ENCODE measurements at regions not wholly inside any gene's neighbourhood (a gene's known extent, or its start where the extent isn't known, plus 50 kb on each side); places are given as distances from the start of the nearest gene placed in this dataset.
A peak's percentile ranks its signal among the peaks of the same experiment; 100 is the strongest.
"Not testable (repeated sequence)": the region's sequence is repeated elsewhere in the genome, so short reads cannot be mapped to it uniquely, and the experiment has no call there.

DNA sequence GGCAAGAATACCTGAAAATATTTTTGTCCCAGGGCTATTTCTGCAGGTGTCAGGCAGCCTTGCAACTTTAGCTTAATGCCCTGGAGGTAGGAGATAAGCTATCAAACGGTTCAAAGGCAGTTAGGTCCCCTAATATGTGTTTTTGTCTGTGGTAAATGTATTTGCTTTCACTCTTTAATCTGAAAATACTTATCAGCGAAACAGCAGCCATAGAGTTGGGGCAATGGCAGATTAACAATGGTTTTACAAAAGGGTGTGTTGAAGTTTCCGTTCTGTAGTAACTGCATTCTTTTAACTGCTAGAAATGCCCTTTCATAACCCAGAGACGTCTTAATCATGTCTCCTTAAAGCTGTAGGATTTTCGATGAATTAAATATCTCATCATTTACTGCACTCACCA lies 265.0 kb upstream of the TRIB2 start:
- no peak for DNase-seq (ENCODE audit: low read depth in 3 of 3)

DNA sequence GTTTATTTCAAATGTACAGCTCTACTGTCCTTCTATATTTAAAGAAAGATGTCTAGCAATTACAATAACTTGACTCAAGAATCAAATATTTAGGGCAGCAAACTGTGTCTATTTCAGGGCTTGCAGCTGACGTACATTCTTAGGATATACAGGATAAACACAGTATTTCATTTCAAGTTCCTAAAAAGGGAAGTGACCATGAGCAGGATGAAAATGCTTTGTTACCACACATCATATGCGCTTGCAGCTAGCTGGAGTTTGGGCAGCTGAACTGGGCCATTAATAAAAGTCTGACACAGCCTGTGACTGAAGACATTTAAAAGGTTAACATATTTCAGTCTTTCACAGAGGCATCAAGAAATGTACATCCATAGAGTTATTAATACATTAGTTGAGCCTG lies 264.6 kb upstream of the TRIB2 start:
- no peak for DNase-seq (ENCODE audit: low read depth in 3 of 3)

DNA sequence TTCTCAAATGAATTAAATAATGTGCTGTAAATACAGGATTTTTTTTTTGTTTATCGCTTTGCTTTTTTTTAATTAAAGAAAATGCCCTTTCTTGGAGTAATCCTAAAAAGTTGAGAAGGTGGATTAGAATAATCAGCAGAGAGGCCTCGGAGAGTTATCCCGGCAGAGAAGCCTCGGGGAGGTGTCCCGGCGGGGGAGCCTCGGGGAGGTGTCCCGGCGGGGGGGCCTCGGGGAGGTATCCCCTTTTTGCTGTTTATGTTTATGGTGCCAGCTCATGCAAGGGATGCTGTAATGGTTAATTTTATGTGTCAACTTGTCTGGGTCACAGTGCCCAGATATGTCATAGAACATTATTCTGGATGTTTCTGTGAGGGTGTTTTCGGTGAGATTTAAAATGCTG lies 263.0 kb upstream of the TRIB2 start:
- no peak for DNase-seq (ENCODE audit: low read depth in 3 of 3)

DNA sequence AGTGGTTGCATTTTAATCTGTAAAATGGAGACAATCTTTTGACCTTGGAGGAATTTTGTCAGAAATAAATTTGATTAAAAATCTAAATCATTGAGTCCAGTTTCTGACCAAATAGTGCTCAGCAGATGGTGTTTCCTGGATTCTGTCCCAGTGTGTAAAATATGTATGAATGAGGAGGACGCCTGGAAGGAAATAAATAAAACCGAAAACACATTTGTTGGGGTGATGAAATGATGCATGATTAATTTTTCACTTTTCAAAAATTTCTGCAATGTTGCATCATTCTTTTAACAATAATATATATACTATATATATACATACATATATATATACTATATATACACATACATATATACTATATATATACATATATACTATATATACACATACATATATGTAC lies 261.1 kb upstream of the TRIB2 start:
- DNase-seq (ENCODE audit: low read depth in 3 of 3): no peak

DNA sequence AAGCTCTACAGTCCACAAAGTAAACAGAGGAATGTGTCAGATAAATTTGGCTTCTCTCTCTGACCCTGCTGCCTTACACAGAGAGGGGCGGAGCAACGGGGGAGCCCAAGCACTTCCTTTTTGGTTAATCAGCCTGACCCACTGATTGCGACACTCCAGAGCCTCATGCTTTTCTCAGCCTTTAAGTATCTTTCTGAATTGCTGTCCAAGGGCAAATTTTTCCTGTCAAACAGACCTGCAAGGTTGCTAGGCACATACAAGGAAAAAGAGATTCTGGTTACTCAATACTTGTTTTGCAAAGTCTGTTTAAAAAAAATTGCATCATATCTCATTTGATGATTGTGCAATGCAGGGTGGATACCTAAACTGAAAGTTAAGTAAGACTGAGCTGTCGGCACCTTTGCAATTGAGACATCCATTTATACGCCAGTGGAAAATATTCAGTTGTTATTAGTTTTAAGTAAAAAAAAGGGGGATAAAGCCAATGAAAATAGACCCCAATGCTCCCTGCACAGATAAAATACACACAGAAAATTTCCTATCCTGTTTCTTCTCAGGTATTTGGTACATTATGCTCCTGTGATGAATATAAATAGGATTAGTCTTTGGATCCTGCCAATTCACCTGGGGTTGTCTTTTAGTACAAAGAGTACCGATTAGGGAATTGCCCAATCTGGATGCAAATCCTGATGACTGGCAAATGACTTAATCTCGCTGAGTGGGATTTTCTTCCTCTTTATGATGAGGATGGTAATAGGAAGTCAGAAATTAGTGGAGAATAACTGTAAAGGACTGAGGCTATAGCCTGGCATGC lies 260.2 kb upstream of the TRIB2 start:
- peak; percentile 11 to 61 (median 47) for DNase-seq (ENCODE audit: low read depth in 3 of 3)

DNA sequence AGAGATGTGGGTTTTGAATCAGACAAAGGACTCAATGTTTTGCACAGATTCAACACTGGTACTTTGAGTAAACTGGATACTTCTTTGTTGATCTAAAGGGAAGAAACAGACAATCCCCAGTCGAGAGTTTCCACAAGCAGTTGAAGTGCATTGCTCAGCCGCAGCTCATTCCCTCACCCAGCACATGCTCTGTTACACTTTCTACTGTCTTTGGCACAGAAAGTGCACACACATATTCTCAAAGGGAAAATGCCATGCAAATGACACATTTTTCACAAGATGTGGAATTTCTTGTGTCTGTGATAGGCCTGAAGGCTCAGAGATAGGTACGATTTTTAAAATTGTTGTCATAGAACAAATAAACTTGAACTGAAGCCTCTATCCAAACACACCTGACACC lies 258.9 kb upstream of the TRIB2 start:
- DNase-seq (ENCODE audit: low read depth in 3 of 3): no peak

DNA sequence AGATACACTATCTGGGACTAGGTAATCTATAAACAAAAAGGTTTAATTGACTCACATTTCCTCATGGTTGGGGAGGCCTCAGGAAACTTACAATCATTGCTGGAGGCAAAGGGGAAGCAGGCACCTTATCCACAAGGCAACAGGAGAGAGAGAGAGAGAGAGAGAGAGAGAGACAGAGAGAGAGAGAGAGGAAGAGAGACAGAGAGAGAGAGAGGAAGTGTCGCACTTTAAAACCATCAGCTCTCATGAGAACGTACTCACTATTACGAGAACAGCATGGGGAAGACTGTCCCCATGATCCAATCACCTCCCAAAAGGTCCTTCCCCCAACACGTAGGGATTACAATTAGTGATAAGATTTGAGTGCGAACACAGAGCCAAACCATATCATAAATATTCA lies 253.5 kb upstream of the TRIB2 start:
- no peak for DNase-seq (ENCODE audit: low read depth in 3 of 3)

DNA sequence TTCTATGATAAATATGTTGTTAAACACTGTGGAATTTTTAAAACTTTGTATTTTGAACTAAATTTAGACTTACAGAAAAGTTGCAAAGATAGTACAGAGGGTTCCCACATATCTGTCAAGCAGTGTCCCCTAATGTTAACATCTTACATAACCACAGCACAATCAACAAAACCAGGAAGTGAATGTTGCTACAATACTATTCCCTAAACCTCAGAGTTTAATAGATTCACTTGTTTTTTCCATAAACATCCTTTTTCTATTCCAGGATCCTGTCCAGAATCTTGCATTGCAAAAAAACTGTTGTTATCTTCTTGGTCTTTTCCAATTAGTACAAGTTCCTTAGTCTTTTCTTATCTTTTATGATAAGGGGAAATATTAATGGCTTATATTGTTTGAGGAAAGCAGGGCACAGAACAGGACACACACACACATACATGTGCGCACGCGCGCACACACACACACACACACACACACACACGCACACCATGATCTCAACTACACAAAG lies 251.1 kb upstream of the TRIB2 start:
- no peak for DNase-seq (ENCODE audit: low read depth in 3 of 3)

DNA sequence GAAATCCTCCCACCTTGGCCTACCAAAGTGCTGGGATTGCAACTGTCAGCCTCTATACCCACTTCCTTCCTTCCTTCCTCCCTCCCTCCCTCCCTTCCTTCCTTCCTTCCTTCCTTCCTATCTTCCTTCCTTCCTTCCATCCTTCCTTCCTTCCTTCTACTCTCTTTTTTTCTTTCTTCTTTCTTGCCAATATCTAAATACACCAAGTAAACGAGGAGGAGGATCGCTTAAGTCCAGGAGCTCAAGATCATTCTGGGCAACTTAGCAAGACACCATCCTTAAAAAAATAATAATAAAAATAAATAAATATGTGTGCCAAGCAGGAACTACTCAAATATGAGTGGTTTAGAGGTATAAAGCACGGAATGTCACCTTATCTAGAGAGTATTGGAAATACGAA lies 249.4 kb upstream of the TRIB2 start:
- DNase-seq (ENCODE audit: low read depth in 3 of 3): no peak

DNA sequence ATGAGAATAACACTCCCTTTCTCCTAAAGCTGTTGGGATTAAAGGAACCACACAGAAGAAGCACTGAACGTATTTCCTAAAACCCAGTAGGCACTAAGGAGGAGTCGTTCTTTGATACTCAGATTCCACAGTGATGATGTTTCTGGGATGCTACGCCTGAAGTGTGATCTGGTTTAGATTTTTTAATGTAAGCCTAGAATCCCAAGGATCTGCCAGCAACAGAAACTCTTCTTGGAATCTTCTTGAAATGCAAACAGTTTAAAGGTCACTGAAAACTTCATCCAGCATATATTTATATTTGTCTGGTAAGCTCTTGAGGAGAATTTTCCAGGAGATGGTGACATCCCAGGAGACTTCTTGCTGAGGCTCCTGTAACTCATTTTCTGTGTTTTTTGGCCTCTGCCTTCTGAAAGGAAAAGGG lies 247.6 kb upstream of the TRIB2 start:
- DNase-seq (ENCODE audit: low read depth in 3 of 3): no peak

DNA sequence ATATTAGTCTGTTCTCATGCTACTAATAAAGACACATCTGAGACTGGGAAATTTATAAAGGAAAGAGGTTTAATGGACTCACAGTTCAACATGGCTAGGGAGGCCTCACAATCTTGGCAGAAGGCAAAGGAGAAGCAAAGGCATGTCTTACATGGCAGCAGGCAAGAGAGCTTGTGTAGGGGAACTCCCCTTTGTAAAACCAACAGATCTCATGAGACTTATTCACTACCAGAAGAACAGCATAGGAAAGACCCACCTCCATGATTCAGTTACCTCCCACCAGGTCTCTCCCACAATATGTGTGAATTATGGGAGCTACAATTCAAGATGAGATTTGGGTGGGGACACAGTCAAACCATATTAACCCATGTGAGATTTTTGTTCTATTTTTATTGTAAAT lies 244.5 kb upstream of the TRIB2 start:
- not testable (repeated sequence) for DNase-seq (ENCODE audit: low read depth in 3 of 3)

DNA sequence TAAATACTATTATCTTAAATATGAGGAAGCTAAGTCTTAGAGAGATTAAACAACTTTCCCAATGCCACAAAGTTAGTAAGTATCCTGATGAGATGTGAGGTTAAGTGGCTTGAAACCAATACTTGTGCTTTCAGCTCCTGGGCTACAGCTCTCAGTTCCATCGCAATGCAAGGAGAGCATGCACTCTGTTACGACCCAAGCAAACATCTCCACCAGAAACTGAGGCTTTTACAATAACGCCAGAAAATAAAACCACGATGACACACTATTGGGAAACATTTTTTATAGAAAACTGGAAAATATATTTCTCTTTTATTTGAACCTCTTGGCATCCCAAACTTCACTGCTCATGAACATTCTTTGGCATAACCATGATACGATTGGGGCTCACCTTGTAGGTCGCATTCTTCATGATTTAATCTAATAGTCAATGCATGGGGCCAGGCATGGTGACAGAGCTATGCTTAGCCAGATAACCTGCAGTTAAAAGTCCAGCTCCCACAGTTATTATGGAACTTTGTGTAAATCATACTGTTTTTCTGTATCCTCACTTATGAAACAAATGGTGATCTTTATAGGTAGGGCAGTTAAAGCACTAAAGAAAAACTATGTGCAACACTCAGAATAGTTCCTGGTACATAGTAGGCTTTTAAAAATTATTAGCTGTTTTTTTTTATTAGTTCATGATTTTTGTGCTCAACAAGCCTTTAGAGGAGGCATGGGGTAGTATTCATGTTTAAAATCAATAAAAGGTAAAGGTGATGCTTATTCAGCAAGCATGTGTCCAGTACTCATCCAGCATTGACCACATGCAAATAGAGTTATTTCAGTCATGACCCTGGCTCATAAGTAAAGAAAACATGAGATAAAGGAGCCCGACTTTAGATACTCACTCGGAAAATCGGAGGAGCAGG lies 238.3 kb upstream of the TRIB2 start:
- no peak for DNase-seq (ENCODE audit: low read depth in 3 of 3)

DNA sequence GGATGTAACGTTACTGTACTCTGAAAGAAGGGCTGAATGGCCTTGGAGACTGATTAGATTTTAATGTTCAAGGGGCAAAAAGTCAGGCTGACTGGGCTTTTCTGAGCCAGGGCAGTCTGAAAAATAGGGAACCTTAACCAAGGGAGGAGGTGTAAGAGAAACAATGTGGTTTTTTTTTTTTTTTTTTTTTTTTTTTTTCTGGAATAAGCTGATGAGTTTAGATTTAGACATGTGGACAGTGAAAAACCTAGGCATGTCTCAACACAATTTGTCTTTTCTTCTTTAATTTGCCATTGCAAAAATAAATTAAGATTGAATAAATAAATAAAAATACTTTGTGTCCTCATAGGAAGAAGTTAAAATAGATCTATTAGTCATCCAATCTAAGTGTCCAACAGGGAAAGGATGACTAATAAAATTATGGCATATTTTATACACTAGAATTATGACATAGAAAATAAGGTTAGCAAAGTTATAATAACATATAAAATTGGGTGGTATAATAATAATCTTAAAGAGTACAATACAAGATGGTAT lies 237.6 kb upstream of the TRIB2 start:
- DNase-seq (ENCODE audit: low read depth in 3 of 3): no peak

DNA sequence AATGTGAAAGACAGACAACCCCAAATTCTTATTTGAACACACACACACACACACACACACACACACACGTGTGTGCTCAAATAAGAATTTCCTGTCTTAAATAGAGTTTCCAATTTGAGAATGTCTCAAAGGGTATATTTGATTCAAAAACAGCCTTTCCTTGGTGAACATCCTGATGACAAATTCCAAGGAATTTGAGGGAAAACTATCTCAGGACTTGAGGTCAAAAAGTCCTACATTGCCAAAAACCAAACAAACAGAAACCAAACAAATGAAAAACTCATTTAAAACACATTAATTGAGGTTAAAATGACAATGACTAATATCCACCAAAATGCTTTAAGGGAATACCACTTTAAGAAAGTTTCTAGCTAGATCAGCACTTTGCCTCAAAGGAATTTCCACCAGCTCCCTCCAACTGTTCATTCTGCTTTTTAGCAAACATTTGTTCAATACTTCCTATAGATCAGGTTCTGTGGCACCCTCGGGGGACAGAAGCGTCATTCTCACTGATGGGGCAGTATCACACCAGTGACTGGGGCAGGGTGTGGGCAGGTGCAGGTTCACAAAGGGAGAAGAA lies 232.1 kb upstream of the TRIB2 start:
- DNase-seq (ENCODE audit: low read depth in 3 of 3): no peak

DNA sequence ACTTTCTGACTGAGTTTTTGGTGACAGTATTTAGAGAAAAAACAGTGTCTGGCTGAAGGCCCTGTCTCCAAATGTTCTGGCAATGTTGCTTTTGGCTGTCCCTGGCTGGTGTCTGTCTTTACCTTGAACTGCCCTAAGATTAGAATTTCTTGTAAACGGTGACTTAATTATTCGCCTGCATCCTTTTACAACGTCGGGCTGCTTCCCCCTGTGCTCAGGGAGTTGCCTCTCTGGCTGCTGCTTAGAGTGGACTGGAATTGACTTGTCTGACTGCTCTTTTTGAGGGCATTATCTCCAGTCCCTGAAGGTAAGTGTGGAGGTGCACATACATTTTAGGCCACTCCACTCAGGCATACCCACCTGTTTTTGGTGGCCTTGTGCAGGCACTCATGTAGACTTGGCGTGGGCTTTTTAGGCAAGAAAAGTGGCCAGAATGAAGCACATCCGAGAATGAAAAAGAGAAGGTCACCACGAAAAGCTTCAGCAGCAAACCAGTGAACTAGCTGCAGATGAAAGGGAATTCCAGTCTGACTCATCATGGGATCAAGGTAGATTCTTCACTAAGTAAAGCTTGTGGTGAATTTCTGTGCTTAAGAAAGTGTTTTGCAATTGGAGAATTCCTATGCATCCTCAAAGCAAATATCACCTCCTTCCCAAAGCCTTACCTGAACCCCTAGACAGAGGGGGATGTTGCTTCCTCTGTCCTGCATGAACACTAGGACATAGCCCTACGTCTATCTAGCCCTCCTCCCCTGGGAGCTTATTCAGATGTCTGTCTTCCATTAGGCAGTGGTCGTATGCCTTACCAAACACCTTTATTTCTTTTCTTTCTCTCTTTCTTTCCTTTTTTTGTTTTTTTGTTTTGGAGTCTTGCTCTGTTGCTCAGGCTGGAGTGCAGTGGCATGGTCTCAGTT lies 230.3 kb upstream of the TRIB2 start:
- no peak for DNase-seq (ENCODE audit: low read depth in 3 of 3)

DNA sequence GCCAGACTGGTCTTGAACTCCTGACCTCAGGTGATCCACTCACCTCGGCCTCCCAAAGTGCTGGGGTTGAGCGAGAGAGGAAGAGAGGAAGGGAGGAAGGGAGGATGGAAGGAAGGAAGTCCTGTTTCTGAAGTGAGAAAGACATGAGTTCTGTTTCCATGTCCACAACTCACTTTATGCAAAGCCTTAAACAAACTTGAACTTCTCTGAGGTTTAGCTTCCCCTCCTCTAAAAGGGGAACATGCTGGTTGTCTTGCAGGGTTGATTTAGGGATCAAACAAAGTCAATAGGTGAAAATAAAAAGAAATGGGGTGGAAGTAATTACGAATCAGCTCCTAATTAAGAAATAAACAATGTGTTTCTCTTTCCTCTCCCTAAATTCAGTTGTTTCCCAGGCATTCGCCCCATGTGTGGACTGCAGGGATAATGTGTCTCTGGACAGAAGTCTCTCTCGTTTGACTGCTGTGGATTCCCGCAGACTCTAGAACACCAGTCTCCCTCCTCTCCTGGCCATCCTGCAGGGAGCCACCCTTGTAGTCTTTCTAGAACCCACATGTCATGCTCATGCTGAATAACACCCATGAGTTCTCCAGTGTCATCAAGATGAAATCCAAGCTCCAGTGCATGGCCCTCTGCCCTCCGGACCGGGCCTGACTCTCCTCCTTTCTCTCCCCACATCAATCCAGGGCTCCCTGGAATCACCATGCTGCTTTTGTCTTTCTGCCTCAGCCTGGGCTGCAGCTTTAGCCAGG lies 229.3 kb upstream of the TRIB2 start:
- no peak for DNase-seq (ENCODE audit: low read depth in 3 of 3)

DNA sequence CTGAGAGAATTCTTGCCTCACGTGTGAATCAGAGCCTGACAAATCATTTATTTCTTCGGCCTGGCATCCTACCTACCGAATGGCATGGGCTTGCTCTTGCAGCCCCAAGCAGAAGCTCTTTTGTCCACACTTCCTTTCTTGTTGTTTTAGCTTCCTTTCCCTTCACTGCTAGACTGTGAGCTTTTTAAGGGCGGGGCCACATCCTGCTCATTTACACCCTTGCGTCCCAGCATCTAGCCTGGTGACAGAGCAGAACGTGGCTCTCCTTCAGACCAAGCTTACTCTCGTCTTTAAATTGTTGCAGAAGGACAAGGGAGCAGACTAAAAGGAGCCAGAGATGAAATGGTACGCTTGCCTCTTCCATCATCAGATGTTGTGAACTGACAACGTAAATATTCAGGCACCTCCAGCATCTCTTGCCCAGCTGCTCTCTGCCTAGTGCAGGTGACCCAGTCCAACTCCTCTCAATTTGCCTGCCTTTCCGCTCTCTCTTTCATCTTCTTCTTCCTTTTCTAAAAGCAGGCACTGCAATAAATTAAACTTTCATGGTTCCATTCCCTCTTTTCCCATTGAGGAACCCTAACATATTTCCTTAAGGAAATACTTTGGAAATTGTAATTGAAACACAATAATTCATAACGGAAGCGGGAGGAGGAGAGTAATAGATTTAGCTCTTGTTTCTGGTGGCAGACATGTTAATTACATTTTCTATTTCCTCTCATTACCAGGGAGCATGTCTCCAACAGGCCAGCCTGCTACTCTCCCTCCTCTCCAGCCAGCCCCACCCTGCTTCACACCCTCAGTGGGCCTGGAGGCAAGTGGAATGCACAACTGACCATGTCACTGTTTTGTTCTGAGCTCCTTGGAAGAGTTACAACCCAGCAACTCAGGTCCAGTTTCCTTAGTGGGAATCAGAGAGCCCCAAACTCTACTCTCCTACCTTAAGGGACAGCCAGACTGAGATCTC lies 228.1 kb upstream of the TRIB2 start:
- no peak for DNase-seq (ENCODE audit: low read depth in 3 of 3)

DNA sequence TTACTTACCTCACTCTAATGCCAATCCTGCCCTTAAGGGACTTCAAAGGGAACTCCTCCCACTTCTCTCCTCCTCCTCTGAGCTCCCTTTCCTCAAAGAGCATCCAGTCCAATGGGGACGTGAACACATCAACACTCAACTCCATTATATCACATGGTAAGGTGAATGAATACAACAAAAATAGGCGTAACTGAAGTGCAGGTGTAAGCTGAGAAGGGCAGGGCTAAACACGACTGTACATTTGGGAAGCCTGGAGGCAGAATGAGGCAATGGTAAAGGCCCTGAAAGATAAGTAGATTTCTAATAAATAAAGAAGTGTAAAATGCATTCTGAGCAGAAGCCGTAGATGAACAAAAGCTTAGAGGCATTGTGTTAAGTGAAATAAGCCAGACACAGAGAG lies 226.1 kb upstream of the TRIB2 start:
- no peak for DNase-seq (ENCODE audit: low read depth in 3 of 3)

DNA sequence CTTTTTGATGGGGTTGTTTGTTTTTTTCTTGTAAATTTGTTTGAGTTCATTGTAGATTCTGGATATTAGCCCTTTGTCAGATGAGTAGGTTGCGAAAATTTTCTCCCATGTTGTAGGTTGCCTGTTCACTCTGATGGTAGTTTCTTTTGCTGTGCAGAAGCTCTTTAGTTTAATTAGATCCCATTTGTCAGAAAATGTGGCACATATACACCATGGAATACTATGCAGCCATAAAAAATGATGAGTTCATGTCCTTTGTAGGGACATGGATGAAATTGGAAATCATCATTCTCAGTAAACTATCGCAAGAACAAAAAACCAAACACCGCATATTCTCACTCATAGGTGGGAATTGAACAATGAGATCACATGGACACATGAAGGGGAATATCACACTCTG lies 224.4 kb upstream of the TRIB2 start:
- not testable (repeated sequence) for DNase-seq (ENCODE audit: low read depth in 3 of 3)
